Upper lobe of left lung (tissue), 6 donors: ENCODE measurements at regions not wholly inside any gene's neighbourhood (a gene's known extent, or its start where the extent isn't known, plus 50 kb on each side); places are given as distances from the start of the nearest gene placed in this dataset.

Experiments used
- ATAC-seq, 2 donors: fragments of 200-7000 bp; cut with Tn5 transposase; one replicate each; pipeline ENCODE4 v1.9.1; 2022; ENCODE audit warnings: mild to moderate bottlenecking in 2 of 2, moderate library complexity in 2 of 2; ENCODE audit not compliant: low FRiP score in 2 of 2
- DNase-seq, 2 donors: peaks; one replicate each; pipeline ENCODE4 v3.0.0-alpha.2; 2019 to 2020
- H3K27ac ChIP-seq, 4 donors: fragments of 200-600 bp; sonication (generic); one replicate each; pipeline ENCODE4 v1.5.1; 2016 to 2019
- H3K27me3 ChIP-seq, 4 donors: fragments of 200-600 bp; sonication (generic); one replicate each; pipeline ENCODE4 v1.5.1; 2017 to 2019
- H3K36me3 ChIP-seq, 4 donors: fragments of 200-600 bp; sonication (generic); one replicate each; pipeline ENCODE4 v1.5.1; 2016 to 2019
- H3K4me1 ChIP-seq, 4 donors: fragments of 200-600 bp; sonication (generic); one replicate each; pipeline ENCODE4 v1.5.1; 2018 to 2019
- H3K4me3 ChIP-seq, 4 donors: fragments of 200-600 bp; sonication (generic); one replicate each; pipeline ENCODE4 v1.5.1; 2017 to 2019; ENCODE audit warnings: mild to moderate bottlenecking in 2 of 4, moderate library complexity in 1 of 4
- H3K9me3 ChIP-seq, 4 donors: fragments of 200-600 bp; sonication (generic); one replicate each; pipeline ENCODE4 v1.5.1; 2018 to 2019
- EP300 ChIP-seq, 4 donors: sonication (generic); formaldehyde crosslinking; IDR thresholded peaks; one replicate each; pipeline ENCODE4 v1.5.1; 2017; ENCODE audit warnings: antibody characterized with exemption in 4 of 4, control low read depth in 2 of 4
- POLR2A ChIP-seq, 4 donors: fragments of 450-650 bp; IDR thresholded peaks; one replicate each; pipeline ENCODE4 v1.5.1; 2016 to 2017; ENCODE audit warnings: antibody characterized with exemption in 4 of 4, mild to moderate bottlenecking in 2 of 4
- POLR2AphosphoS5 ChIP-seq, 2 donors: sonication (generic); formaldehyde crosslinking; IDR thresholded peaks; one replicate each; pipeline ENCODE4 v1.5.1; 2017; ENCODE audit warnings: antibody characterized with exemption in 2 of 2
- WGBS, 2 donors: methylation state at CpG; one replicate each; pipeline ENCODE4 v1.1.5; 2017 to 2018; 5-methylcytosine and 5-hydroxymethylcytosine counted together
- TF ChIP-seq, protein P1 (sequence below), 6 experiments: fragments of 450-650 bp in 4 of 6; fragments of 200-600 bp in 2 of 6; sonication (generic) in 2 of 6; IDR thresholded peaks; one replicate each; pipeline ENCODE4 v1.5.1; 2016 to 2019; ENCODE audit warnings: antibody characterized with exemption in 6 of 6
- donor health status: DM: no; HTN: no; CAD: no; lungs with moderate emphysema.
- donor health status: DM: no; HTN: yes; CAD: no; lungs with severe emphysema.

- WGBS, 2 donors, result 74 to 75% methylated on average over 6 of the region's 6 CpGs
- no peaks in the 10 kb centered on the region for H3K36me3 ChIP-seq
- H3K4me3 ChIP-seq, result no peak overlapping the region
- DNase-seq, result no peak
- no peak for TF ChIP-seq EP300 (IDR thresholded peaks at IDR 0.05)
- no peak for TF ChIP-seq POLR2A (IDR thresholded peaks at IDR 0.05)
- no peak for TF ChIP-seq POLR2AphosphoS5 (IDR thresholded peaks at IDR 0.05)
- TF ChIP-seq, protein P1, sequence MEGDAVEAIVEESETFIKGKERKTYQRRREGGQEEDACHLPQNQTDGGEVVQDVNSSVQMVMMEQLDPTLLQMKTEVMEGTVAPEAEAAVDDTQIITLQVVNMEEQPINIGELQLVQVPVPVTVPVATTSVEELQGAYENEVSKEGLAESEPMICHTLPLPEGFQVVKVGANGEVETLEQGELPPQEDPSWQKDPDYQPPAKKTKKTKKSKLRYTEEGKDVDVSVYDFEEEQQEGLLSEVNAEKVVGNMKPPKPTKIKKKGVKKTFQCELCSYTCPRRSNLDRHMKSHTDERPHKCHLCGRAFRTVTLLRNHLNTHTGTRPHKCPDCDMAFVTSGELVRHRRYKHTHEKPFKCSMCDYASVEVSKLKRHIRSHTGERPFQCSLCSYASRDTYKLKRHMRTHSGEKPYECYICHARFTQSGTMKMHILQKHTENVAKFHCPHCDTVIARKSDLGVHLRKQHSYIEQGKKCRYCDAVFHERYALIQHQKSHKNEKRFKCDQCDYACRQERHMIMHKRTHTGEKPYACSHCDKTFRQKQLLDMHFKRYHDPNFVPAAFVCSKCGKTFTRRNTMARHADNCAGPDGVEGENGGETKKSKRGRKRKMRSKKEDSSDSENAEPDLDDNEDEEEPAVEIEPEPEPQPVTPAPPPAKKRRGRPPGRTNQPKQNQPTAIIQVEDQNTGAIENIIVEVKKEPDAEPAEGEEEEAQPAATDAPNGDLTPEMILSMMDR (IDR thresholded peaks at IDR 0.05), result no peak
- H3K4me1 ChIP-seq, result no peaks in the 10 kb centered on the region
- no peaks in the 10 kb centered on the region for H3K9me3 ChIP-seq
- no peak overlapping the region for H3K27ac ChIP-seq
- ATAC-seq, result no peak
- no peaks in the 10 kb centered on the region for H3K27me3 ChIP-seq
These were observed 215.1 kb downstream of the S1PR1 start for GRCh38 chr1:101451888-101452287.

DNA sequence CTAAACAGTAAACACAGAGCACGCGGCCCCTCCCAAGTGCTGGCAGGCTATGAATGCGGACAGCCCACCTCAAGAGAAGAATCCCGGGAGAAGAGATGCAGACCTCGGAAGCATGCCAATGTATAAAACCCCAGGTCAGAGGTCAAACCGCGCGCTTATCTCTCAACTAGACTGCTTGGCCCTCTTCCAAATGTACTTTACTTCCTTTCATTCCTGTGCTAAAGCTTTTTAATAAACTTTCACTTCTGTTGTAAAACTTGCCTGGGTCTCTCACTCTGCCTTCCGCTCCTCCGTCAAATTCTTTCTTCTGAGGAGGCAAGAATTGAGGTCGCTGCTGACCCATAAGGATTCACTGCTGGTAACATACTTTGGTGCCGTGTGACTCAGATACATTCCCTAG is 216.0 kb downstream of the S1PR1 start:
- Histone ChIP-seq H3K4me3 (no peak overlapping the region), H3K36me3 (no peaks in the 10 kb centered on the region), H3K27me3 (no peaks in the 10 kb centered on the region), H3K9me3 (no peaks in the 10 kb centered on the region), H3K4me1 (no peaks in the 10 kb centered on the region), H3K27ac (no peak overlapping the region)
- DNase-seq (no peak), ATAC-seq (no peak)
- 65 to 77% methylated on average over 12 of the region's 12 CpGs for WGBS, 2 donors
- TF ChIP-seq POLR2A (IDR thresholded peaks at IDR 0.05) (no peak), EP300 (IDR thresholded peaks at IDR 0.05) (no peak), POLR2AphosphoS5 (IDR thresholded peaks at IDR 0.05) (no peak)
- TF ChIP-seq, protein P1 (IDR thresholded peaks at IDR 0.05), result no peak

GRCh38 chr1:101453844-101454243 is 217.0 kb downstream of the S1PR1 start:
- no peak for DNase-seq
- Histone ChIP-seq H3K27me3 (no peaks in the 10 kb centered on the region), H3K9me3 (no peaks in the 10 kb centered on the region), H3K4me3 (no peak overlapping the region), H3K4me1 (no peaks in the 10 kb centered on the region), H3K36me3 (no peaks in the 10 kb centered on the region), H3K27ac (no peak overlapping the region)
- TF ChIP-seq POLR2AphosphoS5 (IDR thresholded peaks at IDR 0.05) (no peak), POLR2A (IDR thresholded peaks at IDR 0.05) (no peak), EP300 (IDR thresholded peaks at IDR 0.05) (no peak)
- TF ChIP-seq, protein P1 (IDR thresholded peaks at IDR 0.05), result no peak
- no peak for ATAC-seq
- WGBS, 2 donors, result 47 to 64% methylated on average over 1 of the region's 1 CpG

- 86 to 89% methylated on average over 4 of the region's 4 CpGs for WGBS, 2 donors
- no peaks in the 10 kb centered on the region for H3K27me3 ChIP-seq
- ATAC-seq, result no peak
- no peak overlapping the region for H3K27ac ChIP-seq
- no peaks in the 10 kb centered on the region for H3K9me3 ChIP-seq
- TF ChIP-seq, protein P1 (IDR thresholded peaks at IDR 0.05), result no peak
- TF ChIP-seq POLR2AphosphoS5 (IDR thresholded peaks at IDR 0.05) (no peak), POLR2A (IDR thresholded peaks at IDR 0.05) (no peak)
- H3K36me3 ChIP-seq, result no peaks in the 10 kb centered on the region
- no peak for DNase-seq
- no peak overlapping the region for H3K4me3 ChIP-seq
- H3K4me1 ChIP-seq, result no peaks in the 10 kb centered on the region
These were observed 218.3 kb downstream of the S1PR1 start for GRCh38 chr1:101455166-101455565.

GRCh38 chr1:101460739-101461138 is 223.9 kb downstream of the S1PR1 start:
- H3K36me3 ChIP-seq, result no peaks in the 10 kb centered on the region
- DNase-seq (no peak), ATAC-seq (no peak)
- H3K4me3 ChIP-seq, result no peak overlapping the region
- no peaks in the 10 kb centered on the region for H3K4me1 ChIP-seq
- H3K27me3 ChIP-seq, result no peaks in the 10 kb centered on the region
- TF ChIP-seq POLR2A (IDR thresholded peaks at IDR 0.05) (no peak), EP300 (IDR thresholded peaks at IDR 0.05) (no peak), POLR2AphosphoS5 (IDR thresholded peaks at IDR 0.05) (no peak)
- TF ChIP-seq, protein P1 (IDR thresholded peaks at IDR 0.05), result no peak
- no peak overlapping the region for H3K27ac ChIP-seq
- H3K9me3 ChIP-seq, result no peaks in the 10 kb centered on the region
